GM19463 (cell line): ENCODE measurements at regions not wholly inside any gene's neighbourhood (a gene's known extent, or its start where the extent isn't known, plus 50 kb on each side); places are given as distances from the start of the nearest gene placed in this dataset.

Experiments
- ATAC-seq: cut with Tn5 transposase; IDR thresholded peaks from one replicate; pipeline ENCODE4 v1.9.1; 2021; ENCODE audit warnings: mild to moderate bottlenecking, moderate library complexity; ENCODE audit not compliant: unreplicated experiment

DNA sequence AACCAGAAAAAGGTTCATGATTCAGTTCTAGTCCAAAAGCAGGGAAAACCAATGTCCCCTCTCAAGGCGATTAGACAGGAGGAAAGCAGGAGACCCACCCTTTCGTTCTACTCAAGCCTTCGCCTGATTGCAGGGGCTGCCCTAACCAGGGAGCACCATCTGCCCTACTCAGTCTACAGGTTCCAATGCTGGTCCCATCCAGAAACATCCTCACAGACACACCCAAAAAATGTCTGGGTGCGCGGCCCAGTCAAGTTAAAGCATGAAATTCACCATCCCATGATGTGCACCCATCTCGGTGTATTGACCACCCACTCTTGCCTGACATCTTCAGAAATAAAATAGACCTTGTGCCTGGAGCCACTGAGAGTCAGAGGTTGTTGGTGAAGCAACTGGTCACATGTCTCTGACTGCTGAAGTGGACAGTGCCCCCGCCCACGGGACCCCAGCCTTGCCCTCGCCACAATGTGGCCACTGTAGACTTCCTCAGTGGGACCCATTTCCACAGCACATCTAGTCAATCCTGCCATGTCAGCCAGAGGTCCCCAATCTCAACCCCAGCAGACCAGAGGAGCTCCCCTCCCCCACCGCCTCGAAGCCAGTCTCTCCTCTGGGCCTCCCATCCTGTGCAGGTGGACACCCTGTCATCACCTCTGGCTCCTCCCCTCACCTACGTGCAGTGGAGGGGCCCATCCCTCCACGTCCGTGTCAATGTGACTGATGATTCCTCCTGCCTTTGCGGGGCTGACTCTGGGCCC lies 116.3 kb upstream of the PPP2R2D start:
- ATAC-seq, result no peak

DNA sequence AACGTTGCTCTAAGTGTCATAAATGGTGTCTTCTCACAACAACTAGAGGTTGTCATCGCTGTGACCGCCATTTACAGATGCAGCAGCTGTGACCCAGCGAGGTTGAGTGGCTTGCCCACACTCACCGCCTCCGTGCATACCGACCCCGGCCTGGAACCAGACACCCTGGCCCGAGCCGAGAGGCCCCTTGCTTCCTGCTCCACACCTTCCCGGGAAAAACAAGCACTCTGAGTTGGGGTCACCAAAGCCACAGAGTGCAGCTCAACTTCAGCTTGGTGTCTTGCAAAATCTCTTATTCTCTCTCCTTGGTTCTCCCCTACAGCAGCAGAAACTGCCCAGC lies 115.7 kb upstream of the PPP2R2D start:
- no peak for ATAC-seq

DNA sequence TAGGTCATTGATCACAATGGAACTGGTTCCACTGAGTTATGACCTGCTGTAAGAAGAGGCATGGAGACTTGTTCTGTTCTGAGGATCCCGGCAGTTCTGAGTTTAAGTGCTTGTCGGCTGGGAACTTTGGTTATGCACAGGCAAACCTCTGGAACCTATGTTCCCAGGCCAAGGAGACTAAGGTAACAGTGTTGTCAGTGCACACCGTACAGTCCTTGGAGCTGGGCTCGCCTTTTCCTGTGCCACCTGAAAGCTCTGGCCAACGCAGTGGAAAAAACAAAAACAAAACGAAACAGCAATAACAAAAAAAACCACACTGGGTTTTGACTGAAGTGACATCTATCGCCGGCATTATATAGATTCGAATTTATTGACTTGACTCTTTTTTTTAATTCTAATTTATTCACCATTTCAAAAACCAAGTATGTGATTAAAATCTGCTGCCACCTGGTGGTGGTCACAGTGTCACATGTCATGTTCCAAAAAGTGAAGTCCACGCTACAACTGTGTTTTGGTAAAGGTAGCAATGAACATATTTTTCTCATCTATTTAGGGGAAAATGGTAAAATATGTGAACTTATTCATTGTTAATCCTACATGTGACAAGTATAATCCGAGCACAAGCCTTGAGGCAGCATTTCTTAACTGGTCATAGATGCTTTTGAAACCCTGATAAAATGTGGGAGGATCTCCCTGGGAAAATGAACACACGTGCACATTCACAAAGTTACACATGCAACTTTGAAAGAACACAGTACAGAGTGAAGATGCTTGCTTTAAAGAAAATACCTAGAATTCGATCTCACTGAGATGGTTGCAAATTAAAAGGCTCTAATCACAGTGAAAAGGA lies 113.8 kb upstream of the PPP2R2D start:
- no peak for ATAC-seq

DNA sequence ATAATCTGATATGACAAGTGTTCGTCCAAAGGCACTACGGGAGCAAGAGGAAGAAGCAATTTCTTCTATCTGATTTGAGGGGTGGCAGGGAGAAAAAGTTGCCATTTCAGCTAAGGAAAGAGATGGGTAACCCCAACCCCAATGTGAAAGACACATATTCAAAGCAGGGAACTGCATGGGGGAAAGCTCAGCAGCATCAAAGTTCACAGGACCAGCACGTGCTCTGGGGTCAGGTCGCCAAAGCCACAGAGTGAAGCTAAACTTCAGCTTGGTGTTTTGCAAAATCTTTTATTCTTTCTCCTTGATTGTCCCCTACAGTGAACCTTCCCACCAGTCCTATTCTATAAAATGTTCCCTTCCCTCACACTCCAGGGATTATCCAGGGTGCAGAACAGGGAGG lies 112.8 kb upstream of the PPP2R2D start:
- ATAC-seq, result no peak

DNA sequence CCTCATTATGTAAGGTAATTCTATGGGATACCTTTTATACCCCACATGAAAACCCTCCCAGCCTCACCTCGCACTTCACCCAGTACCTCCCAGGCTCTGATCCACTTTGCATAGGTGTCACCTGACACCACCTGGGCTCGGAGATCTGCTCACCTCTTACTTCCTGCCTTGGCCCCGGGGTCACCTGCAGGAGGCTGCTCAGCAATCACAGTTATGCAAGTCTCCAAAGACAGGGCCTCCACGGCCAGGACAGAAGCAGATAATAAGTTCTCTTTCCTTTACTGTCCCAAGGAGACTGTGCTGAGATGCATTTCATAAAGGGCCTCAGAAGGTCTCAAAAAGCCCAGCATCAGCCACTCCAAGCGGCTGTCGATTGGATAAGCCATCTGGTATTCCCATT lies 112.4 kb upstream of the PPP2R2D start:
- ATAC-seq, result no peak

DNA sequence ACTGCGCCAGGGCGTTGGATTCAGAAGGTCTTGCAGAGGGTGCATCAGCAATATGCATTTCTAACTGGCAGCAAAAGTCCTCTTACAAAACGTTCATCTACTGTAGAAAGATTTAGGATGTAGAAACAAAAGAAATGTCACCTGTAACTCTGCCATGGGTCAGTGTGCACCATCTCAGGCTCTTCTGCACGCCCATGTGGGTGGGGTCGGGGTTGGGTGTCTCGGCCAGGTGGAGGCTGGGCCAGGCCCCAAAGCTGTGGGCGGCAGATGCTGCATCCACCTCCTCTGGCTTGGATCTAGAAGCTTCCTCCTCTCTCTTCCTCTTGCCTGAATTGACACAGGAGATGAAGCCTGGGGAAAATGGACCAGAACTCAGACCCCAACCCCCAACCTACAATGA lies 111.3 kb upstream of the PPP2R2D start:
- no peak for ATAC-seq

DNA sequence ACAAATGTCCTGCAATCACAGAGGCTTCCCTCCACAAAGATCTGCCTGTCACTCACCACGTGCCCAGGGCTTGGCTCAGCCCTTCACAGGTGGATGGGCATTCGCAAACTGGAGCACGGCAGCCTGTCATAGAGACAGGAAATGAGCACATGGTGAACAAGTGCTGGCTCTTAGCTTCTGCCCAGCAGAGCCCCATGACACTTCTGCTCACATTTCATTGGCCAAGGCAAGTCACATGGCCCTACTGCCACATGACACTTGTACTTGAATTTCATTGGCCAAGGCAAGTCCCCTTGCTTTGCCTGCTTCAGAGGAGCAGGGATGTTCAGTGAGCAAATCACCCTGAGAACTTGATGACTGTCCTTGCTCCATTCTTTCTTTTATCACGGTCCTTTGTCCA lies 110.8 kb upstream of the PPP2R2D start:
- no peak for ATAC-seq

DNA sequence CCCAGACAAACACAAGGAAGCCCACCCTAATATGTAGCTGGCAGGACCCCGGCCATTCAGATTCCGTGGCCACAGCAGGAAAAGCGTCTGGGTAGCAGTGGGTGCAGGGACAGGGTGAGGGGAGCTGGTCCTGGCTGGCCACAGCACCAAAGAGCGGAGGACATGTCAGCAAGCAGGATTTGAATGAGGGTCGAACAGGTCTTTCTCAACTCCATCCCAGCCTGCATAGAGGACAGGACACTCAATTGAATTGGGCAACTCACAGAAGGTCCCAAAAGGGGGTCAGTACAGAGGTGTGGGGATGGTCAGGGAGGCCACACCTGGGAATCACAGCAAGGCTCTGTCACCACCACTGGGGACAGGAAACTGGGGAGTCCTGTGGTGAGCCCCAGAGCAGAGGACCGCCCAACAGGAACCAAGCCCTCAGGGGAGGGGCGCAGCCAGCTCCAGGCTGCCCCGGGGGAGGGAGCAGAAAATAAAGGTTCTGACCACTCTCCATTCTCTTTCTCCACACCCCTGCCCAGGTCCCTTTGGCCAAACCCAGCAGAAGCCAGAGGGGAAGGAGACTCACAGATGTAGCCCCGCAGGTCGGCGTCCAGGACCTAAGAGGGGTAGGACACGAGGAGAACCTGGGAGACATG lies 108.7 kb upstream of the PPP2R2D start:
- ATAC-seq, result no peak

DNA sequence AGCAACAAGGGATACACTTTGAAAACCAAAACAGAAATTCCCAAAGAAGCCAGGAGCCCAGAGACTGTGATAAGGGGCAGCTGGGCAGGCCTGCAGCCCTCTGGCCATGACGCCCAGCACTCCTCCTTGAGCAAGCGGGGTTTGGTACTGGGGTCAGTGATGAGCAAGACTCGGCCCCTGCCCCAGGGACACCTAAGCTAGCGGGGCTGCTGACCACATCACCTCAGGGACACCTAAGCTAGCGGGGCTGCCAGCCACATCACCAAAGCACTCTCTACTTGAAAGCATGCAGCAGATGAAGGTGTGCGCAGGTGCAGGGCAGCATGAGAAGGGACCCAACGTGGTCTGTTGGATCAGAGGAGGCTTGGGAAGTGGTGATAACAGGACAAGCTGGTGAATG lies 108.0 kb upstream of the PPP2R2D start:
- no peak for ATAC-seq

DNA sequence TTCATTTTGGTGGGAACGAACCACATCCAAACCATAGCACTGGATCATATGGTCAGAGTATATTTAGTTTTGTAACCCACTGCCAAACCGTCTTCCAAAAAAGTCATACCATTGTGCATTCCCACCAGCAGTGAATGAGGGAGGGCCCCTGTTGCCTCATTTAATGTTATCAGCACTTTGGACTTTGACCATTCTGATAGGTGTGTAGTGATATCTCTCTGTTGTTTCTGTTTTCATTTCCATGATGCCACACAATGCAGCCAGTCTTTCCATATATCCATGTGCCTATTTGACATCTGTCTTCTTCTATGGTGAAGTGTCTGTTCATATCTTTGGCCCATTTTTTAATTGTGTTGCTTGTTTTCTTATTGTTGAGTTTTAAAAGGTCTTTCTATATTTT lies 105.0 kb upstream of the PPP2R2D start:
- ATAC-seq, result no peak

DNA sequence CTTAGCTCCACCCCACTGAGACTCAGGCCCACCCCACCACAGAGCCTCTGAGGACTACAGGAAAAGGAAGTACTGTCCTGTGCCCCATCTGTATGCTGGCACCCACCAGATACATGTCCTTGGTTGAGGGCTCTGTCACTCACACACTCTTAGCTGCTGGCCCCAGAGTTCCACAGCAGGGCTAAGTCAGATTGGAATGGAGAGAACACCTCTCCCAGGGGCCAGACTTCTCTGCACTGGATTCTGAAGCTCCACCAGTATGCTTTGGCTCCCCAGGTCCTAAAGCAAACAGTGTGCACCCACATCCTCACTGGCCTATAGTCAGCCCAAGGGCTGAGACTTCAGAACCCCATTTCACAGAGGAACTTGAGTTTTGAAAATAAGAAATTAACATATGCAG lies 103.2 kb upstream of the PPP2R2D start:
- no peak for ATAC-seq

DNA sequence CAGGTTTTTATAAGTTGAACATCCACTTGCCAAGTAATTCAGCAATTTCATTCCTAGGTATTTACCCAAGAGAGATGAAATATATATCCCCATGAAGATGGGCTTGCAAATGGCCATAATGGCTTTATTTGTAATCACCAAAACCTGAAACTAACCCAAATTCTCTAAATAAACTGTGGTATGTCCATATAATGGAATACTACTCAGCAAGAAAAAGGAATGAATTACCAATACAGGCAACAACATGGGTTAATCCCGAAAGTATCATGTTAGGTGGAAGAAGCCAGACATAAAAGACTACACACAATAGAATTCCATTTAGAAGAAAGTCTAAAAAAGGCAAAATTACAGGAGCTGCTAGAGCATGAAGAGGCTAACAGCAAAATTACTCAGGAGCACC lies 101.4 kb upstream of the PPP2R2D start:
- ATAC-seq, result no peak

DNA sequence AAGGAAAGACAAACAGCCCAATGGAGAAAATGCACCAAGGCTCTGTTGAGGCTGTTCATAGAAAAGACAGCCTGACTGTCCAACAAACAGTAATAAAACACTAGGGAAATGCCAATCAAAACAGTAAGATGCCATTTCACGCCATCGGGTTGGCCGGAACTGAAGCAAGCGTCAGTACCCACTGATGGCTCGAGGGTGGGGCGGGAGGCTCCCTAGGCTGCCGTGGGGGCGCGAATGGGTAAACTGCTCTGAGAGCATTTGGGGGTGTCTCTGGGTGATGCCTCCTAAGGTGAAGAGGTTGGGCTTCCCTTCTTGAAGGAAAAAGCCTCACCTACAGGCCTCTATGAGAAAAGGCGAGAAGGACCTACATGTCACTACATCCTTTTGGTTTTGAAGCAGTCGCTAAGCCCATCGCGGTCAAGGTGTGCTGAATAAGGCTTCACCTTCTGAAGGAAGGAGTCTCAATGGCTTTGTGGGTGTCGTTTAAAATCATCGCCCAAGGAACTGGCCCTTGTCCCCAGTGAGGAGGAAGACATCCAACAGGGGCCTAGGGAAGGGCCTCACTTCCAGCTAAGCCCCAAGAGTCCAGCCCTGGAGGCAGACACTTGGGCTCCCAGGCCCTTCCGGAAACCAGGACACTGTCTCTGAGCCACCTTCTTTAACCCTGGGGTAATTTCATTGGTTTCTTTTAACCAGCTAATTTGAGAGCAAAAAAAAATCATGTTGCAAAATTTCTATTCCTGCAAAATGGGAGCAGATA lies 98.5 kb upstream of the PPP2R2D start:
- no peak for ATAC-seq

DNA sequence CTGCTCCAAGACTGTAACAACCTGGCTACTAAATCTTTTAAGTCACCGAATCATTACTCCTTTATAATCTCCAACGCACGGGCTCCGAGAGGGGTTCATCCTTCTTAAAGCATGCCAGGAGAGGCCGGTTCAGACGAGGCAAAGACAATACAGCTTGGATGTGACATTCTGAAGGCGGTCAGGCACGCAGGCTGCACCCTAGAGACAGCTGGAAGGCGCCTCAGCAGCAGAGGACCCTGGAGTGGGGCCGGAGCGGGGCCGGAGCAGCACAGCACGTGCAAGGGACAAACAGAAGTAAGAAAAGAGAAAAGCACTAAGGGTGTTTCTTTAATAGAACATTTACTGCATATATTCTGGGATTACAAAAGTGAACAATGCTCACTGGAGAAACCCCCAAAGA lies 97.8 kb upstream of the PPP2R2D start:
- ATAC-seq, result no peak

DNA sequence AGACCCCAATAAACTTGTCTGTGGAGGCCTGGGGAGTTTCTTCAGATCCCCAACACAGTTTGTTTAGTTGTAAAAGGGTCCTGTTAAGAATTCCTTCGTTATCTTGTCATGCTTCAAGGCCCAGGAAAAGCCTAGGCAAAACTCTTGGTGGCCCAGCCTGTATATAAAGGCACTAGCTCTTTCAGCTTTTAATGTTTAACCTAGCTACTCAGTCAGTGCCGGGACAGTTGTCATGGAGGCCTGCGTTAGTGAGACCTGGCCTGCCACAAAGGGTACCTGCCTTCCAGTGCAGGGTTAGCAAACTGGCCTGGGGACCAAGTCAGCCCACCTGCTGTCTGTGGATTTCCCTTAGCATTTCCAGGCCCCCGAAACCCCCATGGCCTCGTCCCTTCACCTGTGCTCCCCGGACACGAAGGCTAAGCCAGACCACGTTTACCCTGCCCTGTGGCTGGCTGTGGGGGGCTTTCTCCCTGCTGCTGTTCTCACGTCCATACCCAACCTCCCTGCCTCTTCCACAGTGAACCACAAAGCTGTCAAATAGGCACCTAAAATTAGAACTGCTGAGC lies 96.9 kb upstream of the PPP2R2D start:
- ATAC-seq, result no peak

DNA sequence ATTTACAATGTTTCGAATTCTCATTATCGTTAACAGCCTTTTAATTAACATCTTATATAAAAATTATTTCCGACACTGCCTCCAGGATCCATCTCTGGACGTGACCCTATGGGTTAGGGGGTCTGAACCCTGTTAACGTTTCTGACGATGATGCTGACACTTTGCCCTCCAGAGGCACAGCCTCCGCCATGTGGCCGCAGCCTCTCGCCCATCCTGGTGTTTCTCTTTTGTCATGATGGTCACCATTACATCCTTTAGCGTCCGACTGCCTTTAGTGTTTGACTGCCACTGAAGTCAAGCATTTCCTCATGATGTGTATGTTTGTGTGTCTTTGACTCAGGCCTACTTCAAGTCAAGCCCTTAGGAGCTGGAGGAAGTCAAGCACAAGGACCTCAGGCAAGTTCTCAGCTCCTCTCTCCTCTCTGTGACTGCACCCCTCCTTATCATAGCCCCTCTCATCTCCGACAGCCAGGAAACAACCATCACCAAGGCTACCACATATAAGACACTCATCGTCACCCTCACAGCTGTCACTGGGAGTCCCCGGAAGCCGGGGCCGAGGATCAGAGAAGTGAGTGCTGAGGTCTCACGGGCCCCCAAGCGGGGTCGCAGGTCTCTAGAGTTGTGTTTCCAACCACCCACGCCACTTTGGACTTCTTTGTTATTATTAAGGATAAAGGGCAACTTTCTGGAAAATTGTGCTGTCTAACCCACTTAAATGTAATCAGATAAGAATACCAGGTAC lies 96.1 kb upstream of the PPP2R2D start:
- no peak for ATAC-seq

DNA sequence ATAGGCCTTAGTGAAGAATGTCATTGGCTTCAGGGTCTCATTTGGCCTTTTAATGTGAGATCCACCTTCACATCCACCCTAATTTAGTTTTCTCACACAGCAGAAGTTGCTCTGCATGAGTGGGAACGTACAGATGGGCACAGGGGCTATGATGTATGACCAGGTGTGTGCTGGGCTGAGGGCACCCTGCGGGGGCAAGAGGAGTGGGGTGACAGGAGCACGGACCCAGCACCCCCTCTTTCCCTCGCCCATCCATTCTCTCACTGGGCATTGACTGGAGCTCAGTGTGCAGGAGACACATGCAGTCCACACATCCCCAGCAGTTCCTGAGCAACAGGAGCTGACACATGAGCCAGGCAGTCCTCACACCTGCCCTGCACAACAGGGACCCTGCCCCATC lies 95.1 kb upstream of the PPP2R2D start:
- no peak for ATAC-seq

DNA sequence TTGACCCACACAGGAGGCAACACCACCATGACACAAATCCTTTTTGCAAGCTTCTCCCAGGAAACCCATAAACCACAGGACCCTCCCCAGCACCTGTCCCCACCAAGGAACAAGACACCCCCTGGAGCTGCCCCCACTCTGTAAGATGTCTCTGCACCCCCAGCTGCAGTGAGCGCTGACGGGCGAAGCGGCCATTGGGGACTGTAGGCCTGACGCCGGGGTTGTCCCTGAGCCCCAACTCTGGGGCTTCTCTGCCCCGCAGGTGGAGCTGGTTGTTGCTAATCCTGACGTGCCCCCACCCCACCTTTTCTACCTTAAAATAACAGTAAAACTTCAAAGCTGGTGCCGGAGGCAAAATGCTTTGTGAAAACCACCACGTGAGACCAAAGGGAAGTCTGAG lies 94.7 kb upstream of the PPP2R2D start:
- ATAC-seq, result no peak

DNA sequence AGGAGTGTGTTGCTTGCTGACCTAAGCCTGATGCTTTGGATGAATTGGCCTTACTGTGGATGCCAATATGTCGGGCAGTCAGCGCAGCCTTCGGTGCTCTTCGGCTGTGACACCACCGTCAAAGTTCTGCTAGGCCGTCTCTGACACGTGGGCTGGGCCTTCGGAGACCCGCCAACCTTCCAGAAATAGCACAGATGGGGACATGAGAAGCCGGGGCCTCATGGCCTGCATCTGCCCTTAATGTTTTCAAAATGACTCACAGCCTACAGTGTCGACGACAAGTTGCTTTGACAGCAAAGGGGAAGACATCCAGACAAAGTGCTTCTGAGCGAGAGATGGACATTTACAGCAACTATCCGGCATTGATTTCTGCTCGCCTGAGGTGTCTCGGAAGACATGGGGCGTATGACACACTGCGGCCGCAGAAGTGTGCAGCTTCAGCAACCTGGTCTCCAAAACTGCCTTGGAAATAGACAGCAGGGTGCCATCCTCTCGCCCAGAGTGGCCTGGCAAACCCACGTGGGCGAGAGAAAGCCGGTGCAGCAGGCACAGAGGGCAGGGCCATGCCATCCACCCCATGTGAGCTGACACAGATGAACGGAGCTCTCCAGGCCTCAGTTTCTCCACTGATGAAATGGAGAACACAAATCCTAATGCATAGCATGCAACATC lies 94.0 kb upstream of the PPP2R2D start:
- no peak for ATAC-seq
